GM12872 (cell line): ENCODE measurements at regions not wholly inside any gene's neighbourhood (a gene's known extent, or its start where the extent isn't known, plus 50 kb on each side); places are given as distances from the start of the nearest gene placed in this dataset.

ENCODE experiments used
- TF ChIP-seq, protein P1 (sequence below): IDR thresholded peaks from 3 replicates; pipeline ENCODE4 v1.5.1; 2011; ENCODE audit warnings: low read depth, mild to moderate bottlenecking, low read length, moderate library complexity; ENCODE audit not compliant: insufficient read depth

DNA sequence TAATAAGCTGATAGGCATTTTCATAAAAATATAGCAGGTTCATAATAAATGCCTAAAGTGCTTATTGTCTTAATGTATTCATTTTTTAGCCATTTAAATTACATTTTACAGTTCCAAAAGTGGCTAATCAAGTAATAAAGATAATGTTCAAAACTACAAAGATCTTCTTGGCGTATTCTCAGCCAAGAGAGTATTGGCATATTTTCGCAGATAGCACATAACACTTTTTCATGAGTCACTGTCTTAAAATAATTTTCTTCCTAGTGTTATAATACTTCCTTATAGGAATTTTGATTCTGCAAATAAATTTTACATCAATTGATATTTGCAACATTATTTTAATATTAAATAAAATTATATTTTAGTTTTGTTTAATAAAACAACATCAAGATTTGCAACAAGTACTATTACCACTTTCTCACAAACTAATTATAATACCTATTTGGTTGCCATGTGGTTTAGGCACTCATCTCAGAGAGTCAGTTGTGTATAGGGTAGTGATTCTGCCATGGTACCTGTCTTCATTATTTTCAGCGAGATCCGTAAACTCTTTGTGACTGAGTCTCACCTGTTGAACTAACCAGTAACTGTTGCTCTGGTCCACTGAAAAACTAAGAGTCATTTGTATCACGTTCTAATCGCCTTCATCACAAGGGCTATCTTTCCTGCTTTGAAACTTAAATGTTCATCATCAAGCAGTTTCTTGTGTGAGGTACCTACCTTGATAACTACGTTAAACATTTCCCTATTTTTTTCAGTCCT, 152.5 kb upstream of the AKR1E2 start:
- TF ChIP-seq, protein P1, sequence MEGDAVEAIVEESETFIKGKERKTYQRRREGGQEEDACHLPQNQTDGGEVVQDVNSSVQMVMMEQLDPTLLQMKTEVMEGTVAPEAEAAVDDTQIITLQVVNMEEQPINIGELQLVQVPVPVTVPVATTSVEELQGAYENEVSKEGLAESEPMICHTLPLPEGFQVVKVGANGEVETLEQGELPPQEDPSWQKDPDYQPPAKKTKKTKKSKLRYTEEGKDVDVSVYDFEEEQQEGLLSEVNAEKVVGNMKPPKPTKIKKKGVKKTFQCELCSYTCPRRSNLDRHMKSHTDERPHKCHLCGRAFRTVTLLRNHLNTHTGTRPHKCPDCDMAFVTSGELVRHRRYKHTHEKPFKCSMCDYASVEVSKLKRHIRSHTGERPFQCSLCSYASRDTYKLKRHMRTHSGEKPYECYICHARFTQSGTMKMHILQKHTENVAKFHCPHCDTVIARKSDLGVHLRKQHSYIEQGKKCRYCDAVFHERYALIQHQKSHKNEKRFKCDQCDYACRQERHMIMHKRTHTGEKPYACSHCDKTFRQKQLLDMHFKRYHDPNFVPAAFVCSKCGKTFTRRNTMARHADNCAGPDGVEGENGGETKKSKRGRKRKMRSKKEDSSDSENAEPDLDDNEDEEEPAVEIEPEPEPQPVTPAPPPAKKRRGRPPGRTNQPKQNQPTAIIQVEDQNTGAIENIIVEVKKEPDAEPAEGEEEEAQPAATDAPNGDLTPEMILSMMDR = no peak

- TF ChIP-seq, protein P1 = no peak
Measured at GRCh38 chr10:4672201-4672600, 153.8 kb upstream of the AKR1E2 start.

GRCh38 chr10:4671451-4672145, 154.4 kb upstream of the AKR1E2 start:
- TF ChIP-seq, protein P1 = no peak

GRCh38 chr10:4670737-4671136, 155.3 kb upstream of the AKR1E2 start:
- TF ChIP-seq, protein P1 = no peak

GRCh38 chr10:4669585-4669984, 156.4 kb upstream of the AKR1E2 start:
- TF ChIP-seq, protein P1 = no peak

- TF ChIP-seq, protein P1 = no peak
Measured at GRCh38 chr10:4663162-4663992, 162.6 kb upstream of the AKR1E2 start.

DNA sequence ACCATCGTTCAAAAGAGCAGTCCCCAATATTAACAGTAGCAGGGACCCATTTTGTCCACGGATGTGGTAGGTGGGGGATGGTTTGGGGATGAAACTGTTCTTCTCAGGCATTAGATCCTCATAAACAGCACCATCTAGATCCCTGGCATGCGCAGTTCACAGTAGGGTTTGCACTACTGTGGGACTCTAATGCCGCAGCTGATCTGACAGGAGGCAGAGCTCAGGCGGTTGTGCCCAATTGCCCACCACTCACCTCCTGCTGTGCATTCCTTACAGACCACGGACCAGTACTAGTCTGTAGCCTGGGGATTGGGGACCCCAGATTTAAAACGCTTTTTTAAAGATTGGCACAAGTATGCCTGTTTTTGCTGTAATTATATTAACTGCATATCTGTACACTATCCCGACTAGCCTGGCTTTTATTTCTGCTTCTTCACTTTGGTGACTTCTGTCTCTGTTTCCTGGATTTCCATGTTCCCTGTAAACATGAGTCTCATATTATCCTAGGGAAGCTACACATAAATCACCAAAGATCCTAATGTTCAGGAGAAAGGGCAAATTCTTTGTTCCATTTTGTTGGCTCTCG, 163.3 kb upstream of the AKR1E2 start:
- TF ChIP-seq, protein P1 = no peak
